ENCODE measurements at regions not wholly inside any gene's neighbourhood (a gene's known extent, or its start where the extent isn't known, plus 50 kb on each side); places are given as distances from the start of the nearest gene placed in this dataset.

DNA sequence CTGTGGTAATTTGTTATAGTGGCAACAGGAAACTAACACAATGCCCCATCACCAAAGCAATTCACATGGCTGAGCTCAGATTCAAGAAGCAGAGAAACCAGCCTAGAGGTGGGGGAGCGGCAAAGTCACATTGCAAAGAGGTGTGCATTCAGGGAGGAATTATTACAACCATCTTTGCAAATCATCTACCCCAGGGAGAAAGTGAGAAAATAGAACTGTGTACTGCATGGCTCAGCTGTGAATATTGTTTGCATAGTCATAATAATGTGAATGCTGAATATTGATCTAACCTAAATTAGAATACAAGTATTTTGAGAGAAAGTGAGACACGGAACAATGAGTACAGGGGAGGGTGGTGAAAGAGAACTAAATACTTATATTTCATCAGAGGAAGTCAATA, 387.9 kb downstream of the BCOR start:
- no peak for TF ChIP-seq POLR2A (IDR thresholded peaks at IDR 0.05)
- TF ChIP-seq, protein P1, sequence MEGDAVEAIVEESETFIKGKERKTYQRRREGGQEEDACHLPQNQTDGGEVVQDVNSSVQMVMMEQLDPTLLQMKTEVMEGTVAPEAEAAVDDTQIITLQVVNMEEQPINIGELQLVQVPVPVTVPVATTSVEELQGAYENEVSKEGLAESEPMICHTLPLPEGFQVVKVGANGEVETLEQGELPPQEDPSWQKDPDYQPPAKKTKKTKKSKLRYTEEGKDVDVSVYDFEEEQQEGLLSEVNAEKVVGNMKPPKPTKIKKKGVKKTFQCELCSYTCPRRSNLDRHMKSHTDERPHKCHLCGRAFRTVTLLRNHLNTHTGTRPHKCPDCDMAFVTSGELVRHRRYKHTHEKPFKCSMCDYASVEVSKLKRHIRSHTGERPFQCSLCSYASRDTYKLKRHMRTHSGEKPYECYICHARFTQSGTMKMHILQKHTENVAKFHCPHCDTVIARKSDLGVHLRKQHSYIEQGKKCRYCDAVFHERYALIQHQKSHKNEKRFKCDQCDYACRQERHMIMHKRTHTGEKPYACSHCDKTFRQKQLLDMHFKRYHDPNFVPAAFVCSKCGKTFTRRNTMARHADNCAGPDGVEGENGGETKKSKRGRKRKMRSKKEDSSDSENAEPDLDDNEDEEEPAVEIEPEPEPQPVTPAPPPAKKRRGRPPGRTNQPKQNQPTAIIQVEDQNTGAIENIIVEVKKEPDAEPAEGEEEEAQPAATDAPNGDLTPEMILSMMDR (IDR thresholded peaks at IDR 0.05), result no peak
- no peak for TF ChIP-seq EP300 (IDR thresholded peaks at IDR 0.05)

Measured in ovary (tissue), 3 donors.